HepG2 (cell line): ENCODE measurements at regions not wholly inside any gene's neighbourhood (a gene's known extent, or its start where the extent isn't known, plus 50 kb on each side); places are given as distances from the start of the nearest gene placed in this dataset.
"Not testable (repeated sequence)": the region's sequence is repeated elsewhere in the genome, so short reads cannot be mapped to it uniquely, and the experiment has no call there.

Experiments used
- ATAC-seq: fragments of 200-7000 bp; cut with Tn5 transposase; 3 replicates; pipeline ENCODE4 v1.9.1; 2020; ENCODE audit warnings: mild to moderate bottlenecking, moderate library complexity
- BruUV-seq: library from RNA; stranded (reverse); fragments of 400-500 nt; replicated peaks from 2 replicates; lab custom pipeline; 2021; lab: Mats Ljungman, UMichigan
- CTCF ChIA-PET: fragments of 300-600 bp; formaldehyde crosslinking; extraction: SDS; loops from one replicate; lab custom pipeline; 2021; ENCODE audit warnings: low total read pairs, inconsistent platforms, low intra/inter-chr PET ratio; lab: Yijun Ruan, JAX
- POLR2A ChIA-PET: fragments of 350-600 bp; sonication (Branson Sonifier 250); formaldehyde crosslinking; loops from one replicate; lab custom pipeline; 2020; ENCODE audit warnings: antibody characterized with exemption, inconsistent platforms; lab: Yijun Ruan, JAX
- DNase-seq: peaks from one replicate; pipeline ENCODE4 v3.0.0-alpha.2; 2015; ENCODE audit warnings: low spot score
- FAIRE-seq: peaks from 3 replicates; lab custom pipeline; 2011; peaks lifted over from hg19 to GRCh38; lab: Jason Lieb, UNC
- H2AFZ ChIP-seq: one replicate; pipeline ENCODE4 v1.6.1; 2011; ENCODE audit warnings: low read length, inconsistent platforms
- H3K27ac ChIP-seq: fragments of 300-600 bp; 3 replicates; pipeline ENCODE4 v1.8.0; 2011; ENCODE audit warnings: mixed run types, mild to moderate bottlenecking, mixed read lengths, low read length, inconsistent platforms; ENCODE audit not compliant: insufficient read depth; ENCODE audit errors: extremely low read length
- H3K27me3 ChIP-seq, 2 experiments: fragments of 200-600 bp in 1 of 2; 2 replicates in 1 of 2; 3 replicates in 1 of 2; pipeline versions ENCODE4 v1.6.0 to v1.8.0; 2011; ENCODE audit warnings: low read length in 2 of 2, mild to moderate bottlenecking in 2 of 2, moderate library complexity in 2 of 2, inconsistent platforms in 1 of 2; ENCODE audit not compliant: insufficient read depth in 2 of 2, control insufficient read depth in 1 of 2
- H3K36me3 ChIP-seq, 2 experiments: fragments of 200-600 bp in 1 of 2; replicated peaks in 1 of 2; 2 replicates in 1 of 2; 3 replicates in 1 of 2; pipeline versions ENCODE4 v1.5.1 to v1.8.0; 2011; ENCODE audit warnings: low read length in 2 of 2, inconsistent platforms in 1 of 2; ENCODE audit not compliant: insufficient read depth in 2 of 2, control insufficient read depth in 1 of 2
- H3K4me1 ChIP-seq: 2 replicates; pipeline ENCODE4 v1.5.1; 2012; ENCODE audit warnings: low read length, inconsistent platforms; ENCODE audit not compliant: insufficient read depth
- H3K4me2 ChIP-seq: 2 replicates; pipeline ENCODE4 v1.6.0; 2011; ENCODE audit warnings: low read depth, low read length, inconsistent platforms
- H3K4me3 ChIP-seq, 3 experiments: fragments of 200-600 bp in 1 of 3; sonication (generic), shearing (Covaris generic) in 1 of 3; replicated peaks in 1 of 3; 2 replicates each; pipeline ENCODE4 v1.5.1; 2011 to 2016; ENCODE audit warnings: low read length in 3 of 3, inconsistent platforms in 2 of 3, low read depth in 2 of 3, mild to moderate bottlenecking in 2 of 3, control low read depth in 1 of 3, mixed read lengths in 1 of 3; ENCODE audit not compliant: insufficient read depth in 1 of 3
- H3K79me2 ChIP-seq: one replicate; pipeline ENCODE4 v1.6.1; 2011; ENCODE audit warnings: low read length, inconsistent platforms; ENCODE audit not compliant: insufficient read depth
- H3K9ac ChIP-seq: 2 replicates; pipeline ENCODE4 v1.6.0; 2011; ENCODE audit warnings: mild to moderate bottlenecking, low read depth, low read length, inconsistent platforms; ENCODE audit not compliant: insufficient read depth
- H3K9me3 ChIP-seq: 2 replicates; pipeline ENCODE4 v1.5.1; 2012; ENCODE audit warnings: mild to moderate bottlenecking, low read length
- H4K20me1 ChIP-seq: 2 replicates; pipeline ENCODE4 v1.6.0; 2011; ENCODE audit warnings: inconsistent platforms, mild to moderate bottlenecking, low read length, moderate library complexity; ENCODE audit not compliant: insufficient read depth
- ARNTL ChIP-seq: sonication (generic); formaldehyde crosslinking; IDR thresholded peaks from 2 replicates; pipeline ENCODE4 v1.4.0; 2020; ENCODE audit warnings: mild to moderate bottlenecking, missing genetic modification reagents
- CEBPB ChIP-seq: IDR thresholded peaks from 2 replicates; pipeline ENCODE4 v1.6.1; 2011; ENCODE audit warnings: low read depth, low read length, improper control_type of control experiment, borderline replicate concordance
- KDM3A ChIP-seq: IDR thresholded peaks from 2 replicates; pipeline ENCODE4 v1.6.1; 2018; ENCODE audit warnings: low read depth, missing compliant biosample characterization
- KDM6A ChIP-seq: IDR thresholded peaks from 2 replicates; pipeline ENCODE4 v1.6.1; 2016; ENCODE audit warnings: low read depth
- RFX3 ChIP-seq: IDR thresholded peaks from 2 replicates; pipeline ENCODE4 v1.6.1; 2016; ENCODE audit warnings: missing biosample characterization, missing genetic modification reagents
- SNAI1 ChIP-seq: sonication (generic); formaldehyde crosslinking; IDR thresholded peaks from 2 replicates; pipeline ENCODE4 v1.5.0; 2020; ENCODE audit warnings: mild to moderate bottlenecking, missing genetic modification reagents, borderline replicate concordance
- SP5 ChIP-seq: IDR thresholded peaks from 2 replicates; pipeline ENCODE4 v1.6.1; 2016; ENCODE audit warnings: low read depth, borderline replicate concordance
- TOPORS ChIP-seq: sonication (generic); formaldehyde crosslinking; IDR thresholded peaks from 2 replicates; pipeline ENCODE4 v1.8.0; 2023; ENCODE audit warnings: mild to moderate bottlenecking, missing genetic modification reagents
- TSC22D2 ChIP-seq: sonication (generic); formaldehyde crosslinking; IDR thresholded peaks from 2 replicates; pipeline ENCODE4 v1.5.1; 2020; ENCODE audit warnings: missing genetic modification reagents, mild to moderate bottlenecking, borderline replicate concordance
- U2AF2 ChIP-seq: fragments of 200-400 bp; formaldehyde crosslinking; IDR thresholded peaks from 2 replicates; pipeline ENCODE4 v1.6.1; 2017; ENCODE audit warnings: low read depth, mild to moderate bottlenecking, low read length
- ZFP41 ChIP-seq: sonication (generic); formaldehyde crosslinking; IDR thresholded peaks from 2 replicates; pipeline ENCODE4 v1.4.0; 2020; ENCODE audit warnings: mild to moderate bottlenecking, missing genetic modification reagents, borderline replicate concordance
- ZNF205 ChIP-seq: IDR thresholded peaks from 2 replicates; pipeline ENCODE4 v1.6.1; 2018; ENCODE audit warnings: missing biosample characterization, missing genetic modification reagents
- ZNF3 ChIP-seq: IDR thresholded peaks from 2 replicates; pipeline ENCODE4 v1.7.0; 2017; ENCODE audit warnings: inconsistent platforms
- WGBS: methylation state at CpG from one replicate; pipeline ENCODE4 v1.1.6; 2017; ENCODE audit warnings: low lambda C conversion rate; 5-methylcytosine and 5-hydroxymethylcytosine counted together
- in situ Hi-C: cut with HindIII; loops from 2 replicates; pipeline ENCODE4 v1.10.0; 2017; ENCODE audit warnings: low pct_unique_long_range_greater_than_20kb; ENCODE audit not compliant: extremely low pct_ligation_motif_present
- intact Hi-C: fragments of 100-400 bp; cut with micrococcal nuclease; formaldehyde crosslinking; loops from one replicate; pipeline ENCODE4 v1.10.0; 2022; ENCODE audit not compliant: unreplicated experiment
- TF ChIP-seq, protein P1 (sequence below): sonication (generic); formaldehyde crosslinking; IDR thresholded peaks from 2 replicates; pipeline ENCODE4 v1.8.1; 2022; ENCODE audit warnings: low read depth, mild to moderate bottlenecking, missing genetic modification reagents
- TF ChIP-seq, protein P2 (sequence below): sonication (generic); formaldehyde crosslinking; IDR thresholded peaks from 2 replicates; pipeline ENCODE4 v1.8.1; 2023; ENCODE audit warnings: mild to moderate bottlenecking, missing genetic modification reagents

DNA sequence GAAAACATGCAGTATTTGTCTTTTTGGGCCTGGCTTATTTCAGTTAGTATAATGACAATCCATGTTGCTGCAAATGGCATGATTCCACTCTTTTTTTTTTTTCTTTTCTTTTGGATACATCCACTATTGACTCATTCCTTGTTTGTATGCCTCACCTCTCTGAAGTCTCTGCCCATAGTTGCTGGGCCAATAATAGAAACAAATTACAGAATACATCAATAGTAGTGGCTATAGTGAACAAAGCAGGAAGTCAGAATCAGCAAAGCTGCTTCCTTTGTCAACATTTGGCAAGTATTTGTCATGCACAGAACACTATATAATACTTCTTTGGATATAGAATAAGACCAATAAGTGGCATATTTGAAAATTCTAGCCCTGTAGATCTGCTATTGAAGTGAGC, 609.7 kb downstream of the STK39 start (continued):
- TF ChIP-seq SNAI1 (CRISPR knock-in tag), result no peak

DNA sequence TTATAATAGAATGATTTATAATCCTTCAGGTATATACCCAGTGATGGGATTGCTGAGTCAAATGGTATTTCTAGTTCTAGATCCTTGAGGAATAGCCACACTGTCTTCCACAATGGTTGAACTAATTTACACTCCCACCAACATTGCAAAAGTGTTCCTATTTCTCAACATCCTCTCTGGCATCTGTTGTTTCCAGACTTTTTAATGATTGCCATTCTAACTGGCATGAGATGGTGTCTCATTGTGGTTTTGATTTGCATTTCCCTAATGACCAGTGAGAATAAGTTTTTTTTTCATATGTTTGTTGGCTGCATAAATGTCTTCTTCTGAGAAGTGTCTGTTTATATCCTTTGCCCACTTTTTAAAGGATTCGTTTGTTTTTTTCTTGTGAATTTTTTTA, 615.1 kb downstream of the STK39 start:
- H3K27me3 ChIP-seq, in situ Hi-C loops, H3K9ac ChIP-seq, POLR2A ChIA-PET, H3K4me1 ChIP-seq, H4K20me1 ChIP-seq, BruUV-seq, H3K4me2 ChIP-seq, DNase-seq, FAIRE-seq, CTCF ChIA-PET, ATAC-seq, intact Hi-C loops, H3K4me3 ChIP-seq, H3K79me2 ChIP-seq, H3K9me3 ChIP-seq, H3K27ac ChIP-seq, H2AFZ ChIP-seq, H3K36me3 ChIP-seq: not testable (repeated sequence)
- WGBS, result 0% methylated on average over 1 of the region's 1 CpG

DNA sequence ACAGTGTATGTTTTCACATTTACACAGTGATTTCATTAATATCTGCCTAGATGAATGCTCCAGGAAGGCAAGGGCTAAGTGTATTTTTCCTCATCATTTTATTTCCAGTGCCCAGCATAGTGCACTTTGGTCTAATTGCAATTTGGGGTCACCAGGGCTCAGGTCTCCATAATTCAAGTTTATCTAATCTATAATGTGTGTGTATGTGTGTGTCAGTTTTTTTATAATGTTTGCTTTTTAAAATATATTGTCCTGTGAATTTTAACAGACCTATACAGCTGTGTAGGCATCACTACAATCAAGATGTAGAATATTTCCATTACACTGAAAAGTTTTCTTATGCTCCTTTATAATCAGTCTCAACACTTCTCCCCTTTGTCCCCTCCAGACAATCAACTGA, 620.4 kb downstream of the STK39 start:
- ChIA-PET POLR2A (no interaction called here), CTCF (no interaction called here)
- no peaks in the 10 kb centered on the region for H3K27me3 ChIP-seq
- no peak overlapping the region for H3K4me3 ChIP-seq
- no peak for ATAC-seq
- in situ Hi-C loops (no loop called here), intact Hi-C loops (no loop called here)
- no peaks in the 10 kb centered on the region for H3K9me3 ChIP-seq
- H3K79me2 ChIP-seq, result no peaks in the 10 kb centered on the region
- no peak overlapping the region for H2AFZ ChIP-seq
- no peak overlapping the region for H3K4me2 ChIP-seq
- H3K4me1 ChIP-seq, result no peaks in the 10 kb centered on the region
- no peaks in the 10 kb centered on the region for H4K20me1 ChIP-seq
- DNase-seq, result no peak
- no TSS peak for BruUV-seq
- no peak overlapping the region for H3K9ac ChIP-seq
- H3K27ac ChIP-seq, result no peak overlapping the region
- H3K36me3 ChIP-seq, result no peaks in the 10 kb centered on the region
- FAIRE-seq, result no peak
- TF ChIP-seq ZNF3 (no peak), RFX3 (CRISPR knock-in tag) (no peak), KDM3A (CRISPR knock-in tag) (no peak), CEBPB (no peak), KDM6A (CRISPR knock-in tag) (no peak), ARNTL (CRISPR knock-in tag) (no peak), TOPORS (no peak), U2AF2 (no peak), TSC22D2 (CRISPR knock-in tag) (no peak), SP5 (CRISPR knock-in tag) (no peak), ZFP41 (CRISPR knock-in tag) (no peak), ZNF205 (CRISPR knock-in tag) (no peak)
- TF ChIP-seq, protein P1, sequence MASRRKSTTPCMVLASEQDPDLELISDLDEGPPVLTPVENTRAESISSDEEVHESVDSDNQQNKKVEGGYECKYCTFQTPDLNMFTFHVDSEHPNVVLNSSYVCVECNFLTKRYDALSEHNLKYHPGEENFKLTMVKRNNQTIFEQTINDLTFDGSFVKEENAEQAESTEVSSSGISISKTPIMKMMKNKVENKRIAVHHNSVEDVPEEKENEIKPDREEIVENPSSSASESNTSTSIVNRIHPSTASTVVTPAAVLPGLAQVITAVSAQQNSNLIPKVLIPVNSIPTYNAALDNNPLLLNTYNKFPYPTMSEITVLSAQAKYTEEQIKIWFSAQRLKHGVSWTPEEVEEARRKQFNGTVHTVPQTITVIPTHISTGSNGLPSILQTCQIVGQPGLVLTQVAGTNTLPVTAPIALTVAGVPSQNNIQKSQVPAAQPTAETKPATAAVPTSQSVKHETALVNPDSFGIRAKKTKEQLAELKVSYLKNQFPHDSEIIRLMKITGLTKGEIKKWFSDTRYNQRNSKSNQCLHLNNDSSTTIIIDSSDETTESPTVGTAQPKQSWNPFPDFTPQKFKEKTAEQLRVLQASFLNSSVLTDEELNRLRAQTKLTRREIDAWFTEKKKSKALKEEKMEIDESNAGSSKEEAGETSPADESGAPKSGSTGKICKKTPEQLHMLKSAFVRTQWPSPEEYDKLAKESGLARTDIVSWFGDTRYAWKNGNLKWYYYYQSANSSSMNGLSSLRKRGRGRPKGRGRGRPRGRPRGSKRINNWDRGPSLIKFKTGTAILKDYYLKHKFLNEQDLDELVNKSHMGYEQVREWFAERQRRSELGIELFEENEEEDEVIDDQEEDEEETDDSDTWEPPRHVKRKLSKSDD, result no peak
- TF ChIP-seq, protein P2, sequence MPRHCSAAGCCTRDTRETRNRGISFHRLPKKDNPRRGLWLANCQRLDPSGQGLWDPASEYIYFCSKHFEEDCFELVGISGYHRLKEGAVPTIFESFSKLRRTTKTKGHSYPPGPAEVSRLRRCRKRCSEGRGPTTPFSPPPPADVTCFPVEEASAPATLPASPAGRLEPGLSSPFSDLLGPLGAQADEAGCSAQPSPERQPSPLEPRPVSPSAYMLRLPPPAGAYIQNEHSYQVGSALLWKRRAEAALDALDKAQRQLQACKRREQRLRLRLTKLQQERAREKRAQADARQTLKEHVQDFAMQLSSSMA (CRISPR knock-in tag), result no peak
